PC-3 (cell line): ENCODE measurements at regions not wholly inside any gene's neighbourhood (a gene's known extent, or its start where the extent isn't known, plus 50 kb on each side); places are given as distances from the start of the nearest gene placed in this dataset.

Source experiments
- ATAC-seq: fragments of 200-7000 bp; cut with Tn5 transposase; 2 replicates; pipeline ENCODE4 v1.9.1; 2020; ENCODE audit warnings: mild to moderate bottlenecking, moderate library complexity
- BruUV-seq: library from RNA; stranded (reverse); fragments of 400-500 nt; replicated peaks from 2 replicates; lab custom pipeline; 2021; lab: Mats Ljungman, UMichigan
- CTCF ChIA-PET: fragments of 300-600 bp; sonication (Branson Sonifier 250); formaldehyde crosslinking; loops from one replicate; lab custom pipeline; 2022; ENCODE audit warnings: antibody characterized with exemption; lab: Charles Lee
- POLR2A ChIA-PET: fragments of 300-600 bp; sonication (Branson Sonifier 250); formaldehyde crosslinking; loops from one replicate; lab custom pipeline; 2022; ENCODE audit warnings: antibody characterized with exemption; ENCODE audit not compliant: unreplicated experiment; lab: Charles Lee
- DNase-seq: peaks from one replicate; pipeline ENCODE4 v3.0.0-alpha.2; 2015
- H2AFZ ChIP-seq: fragments of 300-600 bp; sonication (generic); 2 replicates; pipeline ENCODE4 v1.6.0; 2016; ENCODE audit warnings: antibody characterized with exemption, low read length
- H3F3A ChIP-seq: fragments of 300-600 bp; sonication (generic); one replicate; pipeline ENCODE4 v1.6.0; 2017; ENCODE audit warnings: antibody characterized with exemption, low read length, control low read depth, mild to moderate bottlenecking; ENCODE audit not compliant: unreplicated experiment
- H3K27ac ChIP-seq: fragments of 300-600 bp; sonication (generic); 2 replicates; pipeline ENCODE4 v1.5.1; 2016; ENCODE audit warnings: mild to moderate bottlenecking, low read length
- H3K27me3 ChIP-seq: fragments of 300-600 bp; sonication (generic); 2 replicates; pipeline ENCODE4 v1.6.1; 2016; ENCODE audit warnings: low read length, mixed read lengths
- H3K36me3 ChIP-seq: fragments of 300-600 bp; sonication (generic); 2 replicates; pipeline ENCODE4 v1.6.1; 2016; ENCODE audit warnings: low read depth, mixed run types, low read length, mixed read lengths
- H3K4me1 ChIP-seq: fragments of 300-600 bp; sonication (generic); 2 replicates; pipeline ENCODE4 v1.5.1; 2016; ENCODE audit warnings: low read length; ENCODE audit not compliant: insufficient read depth
- H3K4me2 ChIP-seq: fragments of 300-600 bp; sonication (generic); 2 replicates; pipeline ENCODE4 v1.6.0; 2016; ENCODE audit warnings: low read length
- H3K4me3 ChIP-seq: fragments of 300-600 bp; sonication (generic); 2 replicates; pipeline ENCODE4 v1.5.1; 2016; ENCODE audit warnings: mild to moderate bottlenecking, low read length, mixed read lengths
- H3K79me2 ChIP-seq: fragments of 300-600 bp; sonication (generic); 2 replicates; pipeline ENCODE4 v1.6.1; 2017; ENCODE audit warnings: low read length, mixed read lengths
- H3K9ac ChIP-seq: fragments of 300-600 bp; sonication (generic); 2 replicates; pipeline ENCODE4 v1.6.0; 2016; ENCODE audit warnings: mild to moderate bottlenecking, low read length
- H3K9me2 ChIP-seq: fragments of 300-600 bp; sonication (generic); replicated peaks from 2 replicates; pipeline ENCODE4 v1.6.1; 2016; ENCODE audit warnings: mixed run types, low read length, mixed read lengths
- H3K9me3 ChIP-seq: fragments of 300-600 bp; sonication (generic); 2 replicates; pipeline ENCODE4 v1.6.1; 2016; ENCODE audit warnings: low read length, mixed read lengths
- H4K20me1 ChIP-seq: fragments of 300-600 bp; sonication (generic); 2 replicates; pipeline ENCODE4 v1.6.1; 2016; ENCODE audit warnings: low read length, mixed read lengths
- EZH2 ChIP-seq: fragments of 300-600 bp; sonication (generic); IDR thresholded peaks from one replicate; pipeline ENCODE4 v1.6.1; 2017; ENCODE audit warnings: antibody characterized with exemption, mild to moderate bottlenecking, low read length; ENCODE audit not compliant: unreplicated experiment
- EZH2phosphoT487 ChIP-seq: fragments of 300-600 bp; sonication (generic); IDR thresholded peaks from 2 replicates; pipeline ENCODE4 v1.6.1; 2018; ENCODE audit warnings: mild to moderate bottlenecking, antibody characterized with exemption, low read length, borderline replicate concordance
- intact Hi-C: fragments of 100-400 bp; cut with micrococcal nuclease; formaldehyde crosslinking; loops from 2 replicates; pipeline ENCODE4 v1.9.0; 2023
- TF ChIP-seq, protein P1 (sequence below): fragments of 300-600 bp; sonication (generic); conservative IDR thresholded peaks from 2 replicates; pipeline ENCODE4 v1.5.1; 2017; ENCODE audit warnings: antibody characterized with exemption, low read depth, mild to moderate bottlenecking, low read length

GRCh38 chr7:115721293-115722217 lies 309.0 kb downstream of the TFEC start:
- CTCF ChIA-PET: interaction anchor here (0.7 kb wide), 1 partner anchor 130 kb away, joined by 5 read pairs; no protein-coding TSS in a partner anchor

GRCh38 chr7:115719963-115720362 lies 310.6 kb downstream of the TFEC start:
- no peak overlapping the region for H2AFZ ChIP-seq
- CTCF ChIA-PET: no interaction called here
- TF ChIP-seq, protein P1, sequence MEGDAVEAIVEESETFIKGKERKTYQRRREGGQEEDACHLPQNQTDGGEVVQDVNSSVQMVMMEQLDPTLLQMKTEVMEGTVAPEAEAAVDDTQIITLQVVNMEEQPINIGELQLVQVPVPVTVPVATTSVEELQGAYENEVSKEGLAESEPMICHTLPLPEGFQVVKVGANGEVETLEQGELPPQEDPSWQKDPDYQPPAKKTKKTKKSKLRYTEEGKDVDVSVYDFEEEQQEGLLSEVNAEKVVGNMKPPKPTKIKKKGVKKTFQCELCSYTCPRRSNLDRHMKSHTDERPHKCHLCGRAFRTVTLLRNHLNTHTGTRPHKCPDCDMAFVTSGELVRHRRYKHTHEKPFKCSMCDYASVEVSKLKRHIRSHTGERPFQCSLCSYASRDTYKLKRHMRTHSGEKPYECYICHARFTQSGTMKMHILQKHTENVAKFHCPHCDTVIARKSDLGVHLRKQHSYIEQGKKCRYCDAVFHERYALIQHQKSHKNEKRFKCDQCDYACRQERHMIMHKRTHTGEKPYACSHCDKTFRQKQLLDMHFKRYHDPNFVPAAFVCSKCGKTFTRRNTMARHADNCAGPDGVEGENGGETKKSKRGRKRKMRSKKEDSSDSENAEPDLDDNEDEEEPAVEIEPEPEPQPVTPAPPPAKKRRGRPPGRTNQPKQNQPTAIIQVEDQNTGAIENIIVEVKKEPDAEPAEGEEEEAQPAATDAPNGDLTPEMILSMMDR: no peak
- TF ChIP-seq EZH2 (no peak), EZH2phosphoT487 (no peak)
- H3K36me3 ChIP-seq: no peaks in the 10 kb centered on the region
- DNase-seq (no peak), ATAC-seq (no peak)
- H3K9ac ChIP-seq: no peak overlapping the region
- no peaks in the 10 kb centered on the region for H3F3A ChIP-seq
- POLR2A ChIA-PET: no interaction called here
- no peak overlapping the region for H3K4me2 ChIP-seq
- no peaks in the 10 kb centered on the region for H3K4me1 ChIP-seq
- H3K27ac ChIP-seq: no peak overlapping the region
- H3K27me3 ChIP-seq: peaks cover 47% of the 10 kb centered on the region
- H3K9me2 ChIP-seq: no peaks in the 10 kb centered on the region
- H3K9me3 ChIP-seq: no peaks in the 10 kb centered on the region
- H3K79me2 ChIP-seq: no peaks in the 10 kb centered on the region
- no peaks in the 10 kb centered on the region for H4K20me1 ChIP-seq
- BruUV-seq: no TSS peak
- intact Hi-C loops: no loop called here
- H3K4me3 ChIP-seq: no peak overlapping the region

More at GRCh38 chr7:115721293-115722217, 309.0 kb downstream of the TFEC start:
- TF ChIP-seq, protein P1: no peak
- TF ChIP-seq EZH2phosphoT487 (no peak), EZH2 (no peak)
- no peaks in the 10 kb centered on the region for H3K79me2 ChIP-seq
- H3K27me3 ChIP-seq: peaks cover 41% of the 10 kb centered on the region
- ATAC-seq (no peak), DNase-seq (no peak)
- no peaks in the 10 kb centered on the region for H3K4me1 ChIP-seq
- no peaks in the 10 kb centered on the region for H3K9me3 ChIP-seq
- intact Hi-C loops: no loop called here
- POLR2A ChIA-PET: no interaction called here
- H3K9ac ChIP-seq: no peak overlapping the region
- no peak overlapping the region for H2AFZ ChIP-seq
- H3F3A ChIP-seq: no peaks in the 10 kb centered on the region
- BruUV-seq: no TSS peak
- H3K9me2 ChIP-seq: no peaks in the 10 kb centered on the region
- H3K4me2 ChIP-seq: no peak overlapping the region
- H3K36me3 ChIP-seq: no peaks in the 10 kb centered on the region
- no peaks in the 10 kb centered on the region for H4K20me1 ChIP-seq
- no peak overlapping the region for H3K4me3 ChIP-seq
- H3K27ac ChIP-seq: no peak overlapping the region

- Histone ChIP-seq H3K36me3 (no peaks in the 10 kb centered on the region), H3K79me2 (no peaks in the 10 kb centered on the region), H3K9me2 (no peaks in the 10 kb centered on the region), H3K4me2 (no peak overlapping the region), H3K27me3 (peaks cover 9% of the 10 kb centered on the region; the same call in 1 of the 2 replicates), H4K20me1 (no peaks in the 10 kb centered on the region), H3K27ac (no peak overlapping the region), H3K9me3 (no peaks in the 10 kb centered on the region), H3K4me1 (no peaks in the 10 kb centered on the region), H3F3A (no peaks in the 10 kb centered on the region), H3K4me3 (no peak overlapping the region), H3K9ac (no peak overlapping the region), H2AFZ (no peak overlapping the region)
- no TSS peak for BruUV-seq
- intact Hi-C loops: no loop called here
- TF ChIP-seq, protein P1: no peak
- TF ChIP-seq EZH2phosphoT487: no peak
- TF ChIP-seq EZH2: no peak
- CTCF ChIA-PET: no interaction called here
- ATAC-seq (no peak), DNase-seq (no peak)
- POLR2A ChIA-PET: no interaction called here
These were observed 320.9 kb downstream of the TFEC start for GRCh38 chr7:115709664-115710063.
